ENCODE measurements at regions not wholly inside any gene's neighbourhood (a gene's known extent, or its start where the extent isn't known, plus 50 kb on each side); places are given as distances from the start of the nearest gene placed in this dataset.
A peak's percentile ranks its signal among the peaks of the same experiment; 100 is the strongest.
"Not testable (repeated sequence)": the region's sequence is repeated elsewhere in the genome, so short reads cannot be mapped to it uniquely, and the experiment has no call there.

GRCh38 chr9:107805201-107805600 is 315.6 kb upstream of the KLF4 start:
- DNase-seq, result no peak

GRCh38 chr9:107794259-107794658 is 304.7 kb upstream of the KLF4 start:
- no peak for DNase-seq

GRCh38 chr9:107793541-107793940 is 304.0 kb upstream of the KLF4 start:
- DNase-seq, result no peak

- DNase-seq, result no peak
These were observed 303.0 kb upstream of the KLF4 start for GRCh38 chr9:107792596-107792995.

- no peak for DNase-seq
These were observed 302.4 kb upstream of the KLF4 start for GRCh38 chr9:107792006-107792405.

GRCh38 chr9:107789001-107789700 is 299.6 kb upstream of the KLF4 start:
- DNase-seq, result no peak

GRCh38 chr9:107786561-107786960 is 297.0 kb upstream of the KLF4 start:
- no peak for DNase-seq

GRCh38 chr9:107784235-107784958 is 294.8 kb upstream of the KLF4 start:
- no peak for DNase-seq

GRCh38 chr9:107782789-107783188 is 293.2 kb upstream of the KLF4 start:
- DNase-seq, result no peak

- DNase-seq, result no peak
These were observed 292.8 kb upstream of the KLF4 start for GRCh38 chr9:107782381-107782780.

- DNase-seq, result no peak
These were observed 291.4 kb upstream of the KLF4 start for GRCh38 chr9:107780960-107781359.

- DNase-seq, result no peak
These were observed 290.2 kb upstream of the KLF4 start for GRCh38 chr9:107779731-107780130.

- no peak for DNase-seq
These were observed 289.1 kb upstream of the KLF4 start for GRCh38 chr9:107778661-107779060.

- not testable (repeated sequence) for DNase-seq
These were observed 284.5 kb upstream of the KLF4 start for GRCh38 chr9:107774099-107774498.

- no peak for DNase-seq
These were observed 283.4 kb upstream of the KLF4 start for GRCh38 chr9:107772988-107773387.

- no peak for DNase-seq
These were observed 281.1 kb upstream of the KLF4 start for GRCh38 chr9:107770716-107771115.

GRCh38 chr9:107768224-107768623 is 278.7 kb upstream of the KLF4 start:
- no peak for DNase-seq

GRCh38 chr9:107767711-107768110 is 278.1 kb upstream of the KLF4 start:
- no peak for DNase-seq

GRCh38 chr9:107763469-107763868 is 273.9 kb upstream of the KLF4 start:
- not testable (repeated sequence) for DNase-seq

GRCh38 chr9:107761307-107761706 is 271.7 kb upstream of the KLF4 start:
- DNase-seq, result no peak

GRCh38 chr9:107760469-107761242 is 271.1 kb upstream of the KLF4 start:
- peak; percentile 19 for DNase-seq

GRCh38 chr9:107759823-107760166 is 270.2 kb upstream of the KLF4 start:
- DNase-seq, result no peak

- DNase-seq, result no peak
These were observed 269.6 kb upstream of the KLF4 start for GRCh38 chr9:107759009-107759822.

All from CD4-positive, alpha-beta T cell treated with Interleukin-4 for 4 hours (primary cell).